Osteoblast (primary cell): ENCODE measurements at regions not wholly inside any gene's neighbourhood (a gene's known extent, or its start where the extent isn't known, plus 50 kb on each side); places are given as distances from the start of the nearest gene placed in this dataset.

Source experiments
- DNase-seq: peaks from one replicate; pipeline ENCODE4 v3.0.0; 2011; ENCODE audit warnings: low spot score, mixed read lengths; ENCODE audit not compliant: insufficient read length; ENCODE audit errors: missing footprints
- H2AFZ ChIP-seq: 2 replicates; pipeline ENCODE4 v1.6.0; 2011; ENCODE audit warnings: mild to moderate bottlenecking, low read length
- H3K27ac ChIP-seq: 2 replicates; pipeline ENCODE4 v1.5.1; 2011; ENCODE audit warnings: mild to moderate bottlenecking, low read depth, low read length, moderate library complexity
- H3K27me3 ChIP-seq: 2 replicates; pipeline ENCODE4 v1.6.0; 2012; ENCODE audit warnings: mild to moderate bottlenecking, control low read depth, inconsistent platforms, low read length, moderate library complexity; ENCODE audit not compliant: insufficient read depth
- H3K36me3 ChIP-seq: 2 replicates; pipeline ENCODE4 v1.5.1; 2011; ENCODE audit warnings: mild to moderate bottlenecking, low read length, control low read depth, moderate library complexity; ENCODE audit not compliant: insufficient read depth
- H3K4me1 ChIP-seq: 2 replicates; pipeline ENCODE4 v1.5.1; 2011; ENCODE audit warnings: mild to moderate bottlenecking, low read length, control low read depth, moderate library complexity; ENCODE audit not compliant: insufficient read depth
- H3K4me2 ChIP-seq: 2 replicates; pipeline ENCODE4 v1.6.0; 2011; ENCODE audit warnings: mild to moderate bottlenecking, low read length; ENCODE audit not compliant: insufficient read depth
- H3K4me3 ChIP-seq: fragments of 200-600 bp; sonication (generic); 3 replicates; pipeline ENCODE4 v1.5.1; 2012; ENCODE audit warnings: mild to moderate bottlenecking, low read length, inconsistent platforms; ENCODE audit not compliant: insufficient read depth
- H3K79me2 ChIP-seq: 2 replicates; pipeline ENCODE4 v1.6.0; 2012; ENCODE audit warnings: mild to moderate bottlenecking, low read length, control low read depth, inconsistent platforms; ENCODE audit not compliant: insufficient read depth
- H3K9me3 ChIP-seq: 2 replicates; pipeline ENCODE4 v1.5.1; 2011; ENCODE audit warnings: low read depth, low read length, control low read depth
- H4K20me1 ChIP-seq: 2 replicates; pipeline ENCODE4 v1.6.0; 2012; ENCODE audit warnings: mild to moderate bottlenecking, low read length, control low read depth; ENCODE audit not compliant: insufficient read depth
- CTCF ChIP-seq: IDR thresholded peaks from 2 replicates; pipeline ENCODE4 v1.5.1; 2011; ENCODE audit warnings: mild to moderate bottlenecking, low read depth, low read length, moderate library complexity; ENCODE audit errors: extremely low read depth

GRCh38 chr7:20861468-20861867, 74.8 kb upstream of the SP8 start:
- no peaks in the 10 kb centered on the region for H4K20me1 ChIP-seq

GRCh38 chr7:20862554-20862953, 75.9 kb upstream of the SP8 start:
- Histone ChIP-seq H3K4me2 (no peak overlapping the region), H3K4me1 (no peaks in the 10 kb centered on the region), H3K79me2 (no peaks in the 10 kb centered on the region), H3K27ac (no peak overlapping the region), H3K9me3 (no peaks in the 10 kb centered on the region), H4K20me1 (no peaks in the 10 kb centered on the region), H3K27me3 (no peaks in the 10 kb centered on the region), H3K4me3 (no peak overlapping the region), H3K36me3 (no peaks in the 10 kb centered on the region), H2AFZ (no peak overlapping the region)
- DNase-seq: no peak
- no peak for TF ChIP-seq CTCF

More at GRCh38 chr7:20861468-20861867, 74.8 kb upstream of the SP8 start:
- Histone ChIP-seq H3K27ac (no peak overlapping the region), H2AFZ (no peak overlapping the region), H3K9me3 (no peaks in the 10 kb centered on the region), H3K36me3 (no peaks in the 10 kb centered on the region), H3K4me1 (no peaks in the 10 kb centered on the region), H3K4me3 (no peak overlapping the region), H3K4me2 (no peak overlapping the region), H3K27me3 (no peaks in the 10 kb centered on the region), H3K79me2 (no peaks in the 10 kb centered on the region)
- TF ChIP-seq CTCF: no peak
- DNase-seq: no peak

GRCh38 chr7:20864221-20864620, 77.5 kb upstream of the SP8 start:
- Histone ChIP-seq H3K27me3 (no peaks in the 10 kb centered on the region), H3K4me2 (no peak overlapping the region), H3K9me3 (no peaks in the 10 kb centered on the region), H2AFZ (no peak overlapping the region), H3K27ac (no peak overlapping the region), H3K4me3 (no peak overlapping the region), H3K79me2 (no peaks in the 10 kb centered on the region), H3K4me1 (no peaks in the 10 kb centered on the region), H3K36me3 (no peaks in the 10 kb centered on the region), H4K20me1 (no peaks in the 10 kb centered on the region)
- no peak for TF ChIP-seq CTCF
- DNase-seq: no peak

GRCh38 chr7:20865684-20866083, 79.0 kb upstream of the SP8 start:
- Histone ChIP-seq H4K20me1 (no peaks in the 10 kb centered on the region), H3K4me3 (no peak overlapping the region), H3K27ac (no peak overlapping the region), H3K4me1 (no peaks in the 10 kb centered on the region), H3K27me3 (no peaks in the 10 kb centered on the region), H2AFZ (no peak overlapping the region), H3K36me3 (no peaks in the 10 kb centered on the region), H3K9me3 (no peaks in the 10 kb centered on the region), H3K4me2 (no peak overlapping the region), H3K79me2 (no peaks in the 10 kb centered on the region)
- no peak for TF ChIP-seq CTCF
- no peak for DNase-seq
